ENCODE measurements at regions not wholly inside any gene's neighbourhood (a gene's known extent, or its start where the extent isn't known, plus 50 kb on each side); places are given as distances from the start of the nearest gene placed in this dataset.

- no peak for DNase-seq (ENCODE audit: low spot score)
Observed at GRCh38 chr1:73953586-73953985, 244.4 kb downstream of the LRRIQ3 start.

- DNase-seq (ENCODE audit: low spot score) = no peak
Observed at GRCh38 chr1:73953186-73953585, 244.8 kb downstream of the LRRIQ3 start.

GRCh38 chr1:73948055-73948454 lies 249.9 kb downstream of the LRRIQ3 start:
- DNase-seq (ENCODE audit: low spot score) = no peak

- no peak for DNase-seq (ENCODE audit: low spot score)
Observed at GRCh38 chr1:73947009-73947408, 251.0 kb downstream of the LRRIQ3 start.

- no peak for DNase-seq (ENCODE audit: low spot score)
Observed at GRCh38 chr1:73943270-73943669, 254.7 kb downstream of the LRRIQ3 start.

GRCh38 chr1:73930293-73930692 lies 267.7 kb downstream of the LRRIQ3 start:
- no peak for DNase-seq (ENCODE audit: low spot score)

- DNase-seq (ENCODE audit: low spot score) = no peak
Observed at GRCh38 chr1:73914951-73915350, 283.0 kb downstream of the LRRIQ3 start.

- no peak for DNase-seq (ENCODE audit: low spot score)
Observed at GRCh38 chr1:73913025-73913424, 285.0 kb downstream of the LRRIQ3 start.

GRCh38 chr1:73911849-73912248 lies 286.1 kb downstream of the LRRIQ3 start:
- DNase-seq (ENCODE audit: low spot score) = no peak

GRCh38 chr1:73910466-73910865 lies 287.5 kb downstream of the LRRIQ3 start:
- DNase-seq (ENCODE audit: low spot score) = no peak

GRCh38 chr1:73910062-73910461 lies 287.9 kb downstream of the LRRIQ3 start:
- DNase-seq (ENCODE audit: low spot score) = no peak

- DNase-seq (ENCODE audit: low spot score) = no peak
Observed at GRCh38 chr1:73909043-73909562, 288.9 kb downstream of the LRRIQ3 start.

- no peak for DNase-seq (ENCODE audit: low spot score)
Observed at GRCh38 chr1:73907051-73907450, 290.9 kb downstream of the LRRIQ3 start.

- no peak for DNase-seq (ENCODE audit: low spot score)
Observed at GRCh38 chr1:73903092-73903491, 294.9 kb downstream of the LRRIQ3 start.

- DNase-seq (ENCODE audit: low spot score) = no peak
Observed at GRCh38 chr1:73901738-73902137, 296.2 kb downstream of the LRRIQ3 start.

- DNase-seq (ENCODE audit: low spot score) = no peak
Observed at GRCh38 chr1:73899311-73899710, 298.7 kb downstream of the LRRIQ3 start.

- DNase-seq (ENCODE audit: low spot score) = no peak
Observed at GRCh38 chr1:73898540-73898939, 299.4 kb downstream of the LRRIQ3 start.

- DNase-seq (ENCODE audit: low spot score) = no peak
Observed at GRCh38 chr1:73887412-73887811, 310.6 kb downstream of the LRRIQ3 start.

GRCh38 chr1:73886716-73887115 lies 311.3 kb downstream of the LRRIQ3 start:
- DNase-seq (ENCODE audit: low spot score) = no peak

- no peak for DNase-seq (ENCODE audit: low spot score)
Observed at GRCh38 chr1:73874806-73875205, 323.2 kb downstream of the LRRIQ3 start.

GRCh38 chr1:73868810-73869336 lies 329.1 kb downstream of the LRRIQ3 start:
- no peak for DNase-seq (ENCODE audit: low spot score)

GRCh38 chr1:73862355-73862754 lies 335.6 kb downstream of the LRRIQ3 start:
- DNase-seq (ENCODE audit: low spot score) = no peak

GRCh38 chr1:73860421-73860950 lies 337.5 kb downstream of the LRRIQ3 start:
- DNase-seq (ENCODE audit: low spot score) = no peak

GRCh38 chr1:73859227-73859626 lies 338.7 kb downstream of the LRRIQ3 start:
- DNase-seq (ENCODE audit: low spot score) = no peak
